Right hindlimb (tissue), 1 donor: ENCODE measurements at regions not wholly inside any gene's neighbourhood (a gene's known extent, or its start where the extent isn't known, plus 50 kb on each side); places are given as distances from the start of the nearest gene placed in this dataset.
"Not testable (repeated sequence)": the region's sequence is repeated elsewhere in the genome, so short reads cannot be mapped to it uniquely, and the experiment has no call there.

ENCODE experiments used
- DNase-seq: peaks from one replicate; pipeline ENCODE4 v3.0.0-alpha.2; 2018

DNA sequence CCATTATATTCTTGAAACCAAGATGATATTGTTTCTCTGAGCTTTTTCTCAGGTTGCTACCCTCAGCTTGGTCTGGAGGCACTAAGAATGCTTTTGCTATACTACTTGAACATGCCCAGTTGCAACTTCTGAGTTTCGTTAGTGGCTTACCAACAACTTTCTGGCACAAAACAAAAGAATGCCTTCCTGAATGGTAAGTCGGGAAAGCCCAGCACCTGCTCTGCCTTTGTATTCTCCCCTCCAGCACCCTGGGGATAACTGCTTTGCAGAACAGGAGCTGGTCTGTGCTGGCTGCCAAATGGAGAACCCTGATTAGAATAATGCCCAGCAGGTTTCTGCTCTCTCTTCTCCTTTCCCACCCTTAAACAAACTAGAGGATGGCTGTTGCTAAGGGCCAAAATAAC is 149.3 kb downstream of the TGFB2 start:
- no peak for DNase-seq

- DNase-seq = no peak
These were observed 150.8 kb downstream of the TGFB2 start for GRCh38 chr1:218495931-218496330.

GRCh38 chr1:218496561-218496960 is 151.4 kb downstream of the TGFB2 start:
- no peak for DNase-seq

- no peak for DNase-seq
These were observed 153.2 kb downstream of the TGFB2 start for GRCh38 chr1:218498056-218498938.

DNA sequence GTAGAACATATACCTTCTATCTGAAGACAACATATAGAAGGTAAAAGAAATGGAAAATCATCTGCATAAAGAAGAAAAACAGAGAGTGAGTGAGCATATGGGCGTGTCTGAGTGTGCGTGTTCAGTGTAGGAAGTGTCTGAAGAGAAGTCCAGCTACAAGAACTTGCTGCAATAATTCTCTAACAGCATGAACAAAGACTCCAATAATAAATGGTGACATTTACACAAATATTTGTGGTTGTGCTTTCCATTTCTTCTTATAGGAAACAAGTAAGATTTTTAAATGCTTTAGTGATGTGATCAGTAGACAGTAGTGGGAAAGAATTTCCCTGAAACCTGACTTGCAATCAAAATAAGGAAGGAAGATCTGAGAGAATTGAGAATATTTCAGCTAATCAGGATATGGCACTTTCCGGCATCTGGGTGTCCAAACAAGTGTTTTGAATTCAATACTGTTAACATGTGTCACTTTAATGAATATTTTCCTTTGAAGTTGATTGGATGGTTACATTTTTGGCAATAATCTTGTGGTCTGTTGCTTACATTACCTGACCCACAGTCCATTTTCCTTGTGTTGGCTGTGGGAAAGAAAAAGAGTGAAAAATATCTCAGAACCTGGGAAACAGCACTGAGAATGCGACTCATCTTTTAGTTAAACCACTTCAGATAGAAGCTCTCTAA is 154.0 kb downstream of the TGFB2 start:
- DNase-seq = no peak

- no peak for DNase-seq
These were observed 154.8 kb downstream of the TGFB2 start for GRCh38 chr1:218499911-218500310.

DNA sequence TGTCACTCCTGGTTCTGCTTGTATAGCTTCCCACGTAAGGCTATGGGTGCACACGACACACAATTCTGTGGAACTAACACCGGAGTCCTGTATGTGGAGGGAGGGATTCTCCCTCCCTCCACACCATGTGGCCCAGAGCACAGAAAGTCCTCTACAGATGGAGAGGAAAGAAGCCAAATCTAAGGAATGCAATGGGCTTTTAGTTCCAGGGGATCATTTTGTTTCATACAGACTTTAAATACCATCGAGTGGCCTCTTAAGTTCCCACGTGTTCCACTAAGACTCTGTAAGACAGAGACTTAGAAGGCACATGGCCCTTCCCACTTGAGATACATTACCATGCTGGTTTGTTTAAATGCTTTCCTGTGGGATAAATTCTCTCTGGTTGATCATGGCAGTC is 156.0 kb downstream of the TGFB2 start:
- peak; percentile 27 for DNase-seq

DNA sequence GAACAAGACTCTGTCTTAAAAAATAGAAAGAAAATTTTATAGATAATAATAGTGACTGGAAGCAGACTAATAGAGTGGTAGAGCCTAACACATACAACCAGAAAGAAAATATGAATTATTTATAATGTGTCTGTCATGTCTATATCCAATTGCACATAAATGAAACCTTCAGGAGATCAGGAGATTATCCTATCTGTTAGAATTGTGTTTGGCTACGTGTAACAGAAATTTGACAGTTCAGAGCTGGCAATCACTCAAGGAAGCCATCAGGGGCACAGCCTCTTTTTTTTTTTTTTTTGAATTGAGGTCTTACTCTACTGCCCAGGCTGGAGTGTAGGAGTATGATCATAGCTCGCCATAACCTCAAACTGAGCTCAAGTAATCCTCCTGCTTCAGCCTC is 157.2 kb downstream of the TGFB2 start:
- no peak for DNase-seq

- DNase-seq = no peak
These were observed 158.0 kb downstream of the TGFB2 start for GRCh38 chr1:218503102-218503501.

DNA sequence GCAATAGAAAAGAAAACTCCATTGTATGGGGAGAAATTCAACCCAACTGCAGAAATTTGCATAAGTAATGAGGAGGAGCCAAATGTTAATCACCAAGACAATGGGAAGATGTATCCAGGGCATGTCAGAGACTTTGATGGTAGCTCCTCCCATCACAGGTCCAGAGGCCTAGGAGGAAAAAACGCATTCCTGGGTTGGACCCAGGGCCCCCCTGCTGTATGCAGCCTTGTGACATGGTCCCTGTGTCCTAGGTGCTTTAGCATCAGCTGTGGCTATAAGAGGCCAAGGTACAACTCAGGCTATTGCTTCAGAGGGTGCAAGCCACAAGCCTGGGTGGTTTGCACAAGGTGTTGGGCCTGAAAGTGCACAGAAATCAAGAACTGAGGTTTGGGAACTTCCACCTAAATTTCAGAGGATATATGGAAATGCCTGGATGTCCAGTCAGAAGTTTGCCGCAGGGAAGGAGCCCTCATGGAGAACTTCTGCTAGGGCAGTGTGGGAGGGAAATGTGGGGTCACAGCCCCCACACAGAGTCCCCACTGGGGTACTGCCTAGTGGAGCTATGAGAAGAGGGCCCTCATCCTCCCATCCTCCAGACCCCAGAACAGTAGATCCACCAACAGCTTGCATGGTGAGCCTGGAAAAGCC is 162.3 kb downstream of the TGFB2 start:
- no peak for DNase-seq

DNA sequence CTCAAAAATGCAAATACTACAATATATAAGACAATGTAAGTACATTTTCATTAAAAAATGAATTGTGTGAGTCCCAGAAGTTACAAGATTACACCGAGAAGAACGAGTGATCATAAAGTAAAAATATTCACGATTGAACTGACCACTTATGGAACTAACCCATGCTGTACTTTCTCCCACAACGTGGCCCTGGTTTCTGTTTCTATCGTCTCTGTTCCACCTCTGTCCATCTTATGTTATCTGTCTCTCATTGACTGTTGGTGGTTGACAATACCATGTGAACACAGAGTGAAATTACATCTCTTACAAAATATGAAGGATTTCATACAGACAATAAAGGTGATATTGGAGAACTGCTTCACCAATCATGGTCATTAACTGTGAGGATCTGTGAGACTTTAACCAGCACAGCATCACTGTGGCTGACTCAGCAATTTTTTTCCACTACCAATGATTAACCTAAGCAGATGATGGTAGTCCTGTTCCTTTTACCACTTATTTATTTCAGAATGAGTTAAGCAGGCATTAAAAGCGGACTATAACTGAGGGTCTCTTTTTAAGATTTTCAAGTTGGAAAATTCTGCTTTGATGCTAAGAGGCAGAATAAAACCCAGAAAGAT is 165.1 kb downstream of the TGFB2 start:
- DNase-seq = no peak

- DNase-seq = no peak
These were observed 168.2 kb downstream of the TGFB2 start for GRCh38 chr1:218513328-218513727.

DNA sequence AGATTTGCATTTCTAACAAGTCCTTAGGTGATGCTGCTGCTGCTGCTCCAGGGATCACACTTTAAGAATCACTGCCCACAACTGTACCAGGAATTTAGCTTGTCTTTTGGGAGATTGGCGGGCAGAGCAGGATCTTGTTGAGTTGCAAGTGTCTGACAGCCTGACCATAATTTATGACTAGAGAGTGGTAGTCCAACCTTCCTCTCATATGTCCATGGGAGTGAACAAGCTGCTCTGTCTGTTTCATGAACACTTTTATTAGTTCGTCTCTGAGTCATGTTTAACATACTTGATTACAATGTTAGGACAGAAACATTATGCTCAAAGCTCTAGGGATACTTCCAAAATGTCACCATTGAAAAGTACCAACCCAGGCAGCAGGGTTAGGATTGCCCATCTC is 169.6 kb downstream of the TGFB2 start:
- no peak for DNase-seq

DNA sequence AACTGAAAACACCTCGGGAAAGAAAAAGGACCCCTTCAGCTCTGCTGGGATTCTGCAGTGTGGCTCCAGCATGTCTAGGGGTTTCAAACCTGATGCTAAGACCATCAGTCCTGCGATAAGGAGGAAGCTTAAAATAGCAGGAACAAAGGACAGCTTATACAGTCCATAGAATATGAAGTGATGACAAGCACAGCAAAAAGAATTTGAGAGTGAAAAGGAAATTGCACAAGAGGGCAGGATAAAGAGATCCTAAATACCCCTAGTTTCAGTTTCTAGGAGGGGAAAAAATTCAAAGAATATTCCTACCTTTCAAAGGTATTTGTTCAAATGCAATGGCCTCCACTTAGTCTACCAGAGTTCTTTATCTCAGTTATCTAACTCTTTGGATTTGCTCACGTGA is 171.4 kb downstream of the TGFB2 start:
- DNase-seq = no peak

DNA sequence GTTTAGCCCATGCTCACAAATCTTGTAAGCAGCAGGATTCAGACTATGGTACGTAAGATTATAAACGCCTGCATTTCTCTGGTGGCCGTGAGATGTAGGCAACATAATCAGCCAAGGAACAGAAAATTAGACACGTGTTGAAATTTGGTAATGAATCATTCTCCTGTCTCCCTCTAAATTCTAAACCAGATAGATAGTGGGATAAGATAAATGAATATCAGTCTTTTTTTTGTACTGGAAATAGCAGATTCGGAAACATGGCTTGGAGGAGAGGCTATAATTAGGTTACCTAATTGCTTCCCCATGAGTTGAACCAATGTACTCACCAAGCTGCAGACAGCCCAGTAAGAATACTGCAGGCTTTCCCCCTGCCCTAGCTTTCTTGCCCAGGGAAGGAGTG is 172.3 kb downstream of the TGFB2 start:
- no peak for DNase-seq

DNA sequence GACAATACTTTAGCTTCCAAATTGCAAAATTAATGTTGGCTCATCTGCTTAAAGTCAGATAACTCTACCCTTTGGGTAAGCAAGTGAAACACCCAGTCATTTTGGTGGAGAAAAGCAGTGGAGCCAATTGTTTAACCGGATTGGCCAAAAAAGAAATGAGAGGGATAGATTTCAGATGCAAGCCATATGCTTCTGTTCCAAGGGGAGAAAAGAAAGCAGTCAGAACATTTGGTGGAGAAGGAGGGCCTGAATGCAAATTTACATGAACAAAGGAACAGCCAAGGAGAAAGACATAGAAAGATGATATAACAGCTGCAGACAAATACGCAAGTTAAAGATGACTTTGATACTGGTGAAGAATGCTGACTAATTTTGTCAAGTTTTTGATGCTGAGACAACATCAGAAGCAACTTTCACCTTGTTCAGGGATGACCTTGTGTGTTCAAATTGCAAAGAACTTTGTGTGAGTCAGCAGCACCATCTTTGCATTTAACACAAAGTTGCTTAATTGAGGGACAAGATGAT is 173.1 kb downstream of the TGFB2 start:
- DNase-seq = no peak

DNA sequence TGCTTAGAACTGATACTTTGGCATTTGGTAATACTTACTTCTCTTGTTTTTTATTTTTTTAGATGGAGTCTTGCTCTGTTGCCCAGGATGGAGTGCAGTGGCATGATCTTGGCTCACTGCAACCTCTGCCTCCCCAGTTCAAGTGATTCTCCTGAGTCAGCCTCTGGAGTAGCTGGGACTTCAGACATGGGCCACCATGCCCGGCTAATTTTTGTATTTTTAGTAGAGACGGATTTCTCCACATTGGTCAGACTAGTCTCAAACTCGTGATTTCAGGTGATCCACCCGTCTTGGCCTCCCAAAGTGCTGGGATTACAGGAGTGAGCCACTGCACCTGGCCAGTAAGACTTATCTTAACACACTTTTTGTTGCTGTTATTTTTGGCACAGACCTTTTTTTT is 175.5 kb downstream of the TGFB2 start:
- DNase-seq = not testable (repeated sequence)

DNA sequence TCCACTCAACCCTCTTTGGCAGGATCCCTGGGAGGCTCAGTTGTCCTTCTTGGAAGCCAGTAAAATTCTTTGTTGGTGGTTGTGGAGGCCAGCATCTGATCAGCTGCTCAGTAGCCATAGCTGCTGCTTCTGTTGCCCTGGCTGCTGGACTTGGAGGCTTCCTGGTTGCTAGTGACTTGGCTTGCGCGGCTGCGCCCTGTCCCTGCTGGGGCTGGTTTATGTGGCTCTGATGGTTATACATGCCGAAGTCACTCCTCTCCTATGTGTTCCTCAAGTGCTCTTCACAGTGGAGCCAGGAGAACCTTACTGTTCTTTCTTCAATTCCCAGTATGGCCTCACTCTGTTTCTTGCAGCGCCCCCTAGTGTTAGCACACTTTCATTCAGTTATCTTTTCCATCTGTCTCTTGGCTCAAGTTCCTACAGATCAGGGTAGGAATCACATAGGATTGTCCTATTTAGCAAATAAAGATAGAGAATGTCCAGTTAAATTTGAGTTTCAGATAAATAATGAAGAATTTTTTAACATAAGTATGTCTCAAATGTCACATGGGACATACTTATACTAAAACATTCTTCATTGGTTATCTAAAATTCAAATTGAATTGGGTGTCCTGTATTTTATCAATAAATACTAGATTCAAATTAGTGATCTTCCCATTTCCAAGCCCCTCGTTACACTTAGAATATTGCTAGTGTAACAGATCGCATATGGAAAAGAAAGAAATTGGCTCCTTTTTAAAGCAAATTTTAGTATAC is 176.5 kb downstream of the TGFB2 start:
- no peak for DNase-seq

GRCh38 chr1:218524526-218524925 is 179.4 kb downstream of the TGFB2 start:
- no peak for DNase-seq

DNA sequence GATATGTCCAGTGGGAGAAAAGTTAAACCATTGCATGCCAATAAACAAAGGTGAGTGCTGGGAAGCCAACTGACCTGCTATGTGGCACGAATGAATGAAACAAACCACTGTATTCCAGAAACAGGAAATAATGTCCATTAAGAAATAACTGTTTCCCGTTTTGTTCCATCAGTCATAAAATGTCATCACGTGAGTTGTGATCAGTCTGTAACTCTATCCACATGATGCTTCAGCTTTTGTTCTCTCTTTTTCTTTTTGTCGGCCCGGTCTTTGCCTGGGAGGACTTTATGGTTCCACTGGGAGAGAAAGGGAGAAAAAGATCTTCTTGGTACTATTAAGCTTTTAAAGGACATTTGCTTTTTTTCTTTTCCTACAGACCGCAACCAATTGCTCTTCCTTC is 179.9 kb downstream of the TGFB2 start:
- no peak for DNase-seq

DNA sequence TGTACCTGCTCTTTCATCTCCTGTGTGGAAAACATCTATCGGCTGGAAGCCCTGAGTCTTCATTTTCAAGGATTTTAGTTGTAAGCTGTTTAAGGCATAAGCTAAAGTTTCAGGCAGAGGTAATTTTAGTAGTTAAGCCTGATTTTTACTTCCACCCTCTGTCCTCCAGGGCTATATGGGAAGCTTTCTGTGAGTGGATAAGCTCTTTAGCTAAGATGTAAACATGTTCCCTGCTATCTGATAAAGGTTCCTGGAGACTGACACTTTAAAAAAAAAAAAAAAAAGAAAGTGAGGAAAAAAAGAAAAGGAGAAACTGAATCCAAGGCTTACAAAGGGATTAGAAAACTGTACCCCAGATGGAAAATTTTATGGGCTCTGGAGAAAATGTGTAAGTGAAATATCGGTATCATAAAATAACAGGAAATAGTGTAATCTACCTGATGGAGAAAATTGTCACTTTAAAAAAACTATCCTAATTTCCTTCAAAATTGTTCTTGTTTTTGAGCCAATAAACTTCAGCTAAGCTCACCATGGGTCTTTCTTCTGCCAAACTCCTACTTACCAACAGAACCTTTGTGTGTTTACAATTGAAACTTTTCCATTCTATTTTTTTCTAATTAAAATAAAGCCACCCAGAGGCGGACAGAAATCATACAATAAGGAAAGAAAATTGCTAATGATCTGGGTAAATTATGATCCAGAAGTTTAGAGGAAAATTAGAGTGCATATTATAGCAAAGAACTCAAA is 180.5 kb downstream of the TGFB2 start:
- DNase-seq = no peak

DNA sequence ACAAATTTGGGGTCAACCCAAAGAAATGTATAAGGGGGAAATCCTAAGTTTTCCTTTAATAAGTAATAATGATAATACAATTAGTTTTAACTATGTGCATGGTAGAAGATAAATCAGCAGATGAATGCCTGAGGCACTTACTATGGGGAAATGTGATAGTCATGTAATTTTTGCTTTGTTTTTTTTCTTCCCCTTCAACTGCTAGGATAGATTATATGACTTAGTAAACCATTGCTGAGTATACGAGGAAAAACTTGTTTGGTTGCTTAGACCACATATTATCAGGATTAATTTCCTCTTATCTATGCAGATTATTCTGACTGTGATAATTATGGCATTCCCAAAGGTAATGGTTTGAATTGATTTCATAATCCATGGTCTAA is 181.1 kb downstream of the TGFB2 start:
- no peak for DNase-seq
